Endothelial cell of umbilical vein (primary cell): ENCODE measurements at regions not wholly inside any gene's neighbourhood (a gene's known extent, or its start where the extent isn't known, plus 50 kb on each side); places are given as distances from the start of the nearest gene placed in this dataset.

ENCODE experiments used
- BruUV-seq: library from RNA; stranded (reverse); fragments of 400-500 nt; replicated peaks from 2 replicates; lab custom pipeline; 2021; lab: Mats Ljungman, UMichigan
- CTCF ChIA-PET: fragments of 300-600, 350-600 bp; sonication (Branson Sonifier 250); formaldehyde crosslinking; loops from one replicate; lab custom pipeline; 2021; ENCODE audit warnings: antibody characterized with exemption, inconsistent platforms; lab: Charles Lee
- POLR2A ChIA-PET: fragments of 300-600, 350-600 bp; sonication (Branson Sonifier 250); formaldehyde crosslinking; loops from one replicate; lab custom pipeline; 2021; ENCODE audit warnings: antibody characterized with exemption, inconsistent platforms; lab: Charles Lee
- DNase-seq: peaks from one replicate; pipeline ENCODE4 v3.0.0-alpha.2; 2011; ENCODE audit warnings: low read depth, low spot score
- FAIRE-seq: peaks from 2 replicates; lab custom pipeline; 2011; peaks lifted over from hg19 to GRCh38; lab: Jason Lieb, UNC
- H2AFZ ChIP-seq: 2 replicates; pipeline ENCODE4 v1.6.0; 2012; ENCODE audit warnings: low read depth, low read length, control low read depth, inconsistent platforms
- H3K27ac ChIP-seq: 2 replicates; pipeline ENCODE4 v1.5.1; 2011; ENCODE audit warnings: low read depth, mild to moderate bottlenecking, control low read depth, low read length, moderate library complexity; ENCODE audit not compliant: insufficient read depth
- H3K27me3 ChIP-seq, 2 experiments: 2 replicates each; pipeline versions ENCODE4 v1.6.0 to v1.6.1; 2011; ENCODE audit warnings: low read length in 2 of 2, mixed read lengths in 1 of 2; ENCODE audit not compliant: control insufficient read depth in 2 of 2, insufficient read depth in 2 of 2
- H3K36me3 ChIP-seq, 2 experiments: 2 replicates in 1 of 2; 3 replicates in 1 of 2; pipeline ENCODE4 v1.5.1; 2011; ENCODE audit warnings: low read length in 2 of 2, mild to moderate bottlenecking in 1 of 2, moderate library complexity in 1 of 2; ENCODE audit not compliant: control insufficient read depth in 2 of 2, insufficient read depth in 2 of 2; ENCODE audit errors: extremely low read depth in 1 of 2
- H3K4me1 ChIP-seq: 3 replicates; pipeline ENCODE4 v1.5.1; 2011; ENCODE audit warnings: mild to moderate bottlenecking, low read length; ENCODE audit not compliant: control insufficient read depth, insufficient read depth; ENCODE audit errors: extremely low read depth
- H3K4me2 ChIP-seq: 2 replicates; pipeline ENCODE4 v1.6.1; 2011; ENCODE audit warnings: low read length, control low read depth, mixed read lengths; ENCODE audit not compliant: insufficient read depth
- H3K4me3 ChIP-seq, 3 experiments: fragments of 200-600 bp in 1 of 3; sonication (generic), shearing (Covaris generic) in 1 of 3; replicated peaks in 1 of 3; 2 replicates each; pipeline ENCODE4 v1.5.1; 2011 to 2016; ENCODE audit warnings: control low read depth in 3 of 3, low read length in 3 of 3, mild to moderate bottlenecking in 2 of 3, inconsistent platforms in 1 of 3, low read depth in 1 of 3, moderate library complexity in 1 of 3; ENCODE audit not compliant: insufficient read depth in 1 of 3
- H3K79me2 ChIP-seq: 2 replicates; pipeline ENCODE4 v1.6.0; 2012; ENCODE audit warnings: low read length, inconsistent platforms; ENCODE audit not compliant: control insufficient read depth, insufficient read depth
- H3K9ac ChIP-seq: replicated peaks from 2 replicates; pipeline ENCODE3; 2011; ENCODE audit warnings: low read length, control low read depth; ENCODE audit not compliant: insufficient read depth; ENCODE audit errors: extremely low read depth
- H3K9me1 ChIP-seq: replicated peaks from 3 replicates; pipeline ENCODE4 v1.6.0; 2011; ENCODE audit warnings: mild to moderate bottlenecking, low read length; ENCODE audit not compliant: control insufficient read depth, insufficient read depth; ENCODE audit errors: extremely low read depth
- H3K9me3 ChIP-seq: replicated peaks from 2 replicates; pipeline ENCODE4 v1.5.1; 2012; ENCODE audit warnings: low read length, inconsistent platforms; ENCODE audit not compliant: control insufficient read depth, insufficient read depth
- H4K20me1 ChIP-seq: replicated peaks from 2 replicates; pipeline ENCODE3; 2011; ENCODE audit warnings: mild to moderate bottlenecking, low read length; ENCODE audit not compliant: control insufficient read depth, insufficient read depth; ENCODE audit errors: extremely low read depth
- EZH2 ChIP-seq: IDR thresholded peaks from 2 replicates; pipeline ENCODE4 v1.6.1; 2012; ENCODE audit warnings: borderline replicate concordance, low read depth, mild to moderate bottlenecking, moderate library complexity, low read length, inconsistent platforms; ENCODE audit not compliant: severe bottlenecking
- FOS ChIP-seq: IDR thresholded peaks from 2 replicates; pipeline ENCODE4 v1.6.1; 2011; ENCODE audit warnings: mild to moderate bottlenecking, low read length, moderate library complexity, borderline replicate concordance; ENCODE audit not compliant: insufficient read depth
- GATA2 ChIP-seq: IDR thresholded peaks from 2 replicates; pipeline ENCODE4 v1.7.0; 2011; ENCODE audit warnings: low read depth, mild to moderate bottlenecking, moderate library complexity, mixed read lengths, low read length; ENCODE audit not compliant: insufficient read length, insufficient read depth
- JUN ChIP-seq: IDR thresholded peaks from 2 replicates; pipeline ENCODE4 v1.6.1; 2011; ENCODE audit warnings: borderline replicate concordance, low read depth; ENCODE audit not compliant: insufficient read length, insufficient read depth
- MYC ChIP-seq: IDR thresholded peaks from one replicate; pipeline ENCODE4 v1.6.1; 2011; ENCODE audit warnings: mild to moderate bottlenecking, low read depth, low read length
- POLR2A ChIP-seq: IDR thresholded peaks from 2 replicates; pipeline ENCODE4 v1.6.1; 2012; ENCODE audit warnings: low read depth, mild to moderate bottlenecking, control low read depth, low read length
- POLR2AphosphoS5 ChIP-seq: IDR thresholded peaks from 2 replicates; pipeline ENCODE4 v1.6.1; 2012; ENCODE audit warnings: low read depth, mild to moderate bottlenecking, control low read depth, low read length, moderate library complexity; ENCODE audit not compliant: insufficient read depth
- dilution Hi-C: fragments of 300-500 bp; cut with MboI; formaldehyde crosslinking; loops from one replicate; pipeline ENCODE4 v1.15.0; 2019; ENCODE audit warnings: low sequenced_read_pairs; ENCODE audit not compliant: extremely low pct_ligation_motif_present
- intact Hi-C: fragments of 100-400 bp; cut with micrococcal nuclease; formaldehyde crosslinking; loops from one replicate; pipeline ENCODE4 v1.10.0; 2022
- TF ChIP-seq, protein P1 (sequence below), 2 donors: IDR thresholded peaks; 1 replicate in 1 of 2; 2 replicates in 1 of 2; pipeline ENCODE4 v1.5.1; 2011; ENCODE audit warnings: low read length in 2 of 2, mild to moderate bottlenecking in 2 of 2, moderate library complexity in 2 of 2, control low read depth in 1 of 2, inconsistent platforms in 1 of 2, low read depth in 1 of 2; ENCODE audit not compliant: insufficient read depth in 1 of 2; ENCODE audit errors: extremely low read depth in 1 of 2
- TF ChIP-seq, protein P2 (sequence below): IDR thresholded peaks from 2 replicates; pipeline ENCODE4 v1.6.1; 2011; ENCODE audit not compliant: insufficient read depth, insufficient read length

DNA sequence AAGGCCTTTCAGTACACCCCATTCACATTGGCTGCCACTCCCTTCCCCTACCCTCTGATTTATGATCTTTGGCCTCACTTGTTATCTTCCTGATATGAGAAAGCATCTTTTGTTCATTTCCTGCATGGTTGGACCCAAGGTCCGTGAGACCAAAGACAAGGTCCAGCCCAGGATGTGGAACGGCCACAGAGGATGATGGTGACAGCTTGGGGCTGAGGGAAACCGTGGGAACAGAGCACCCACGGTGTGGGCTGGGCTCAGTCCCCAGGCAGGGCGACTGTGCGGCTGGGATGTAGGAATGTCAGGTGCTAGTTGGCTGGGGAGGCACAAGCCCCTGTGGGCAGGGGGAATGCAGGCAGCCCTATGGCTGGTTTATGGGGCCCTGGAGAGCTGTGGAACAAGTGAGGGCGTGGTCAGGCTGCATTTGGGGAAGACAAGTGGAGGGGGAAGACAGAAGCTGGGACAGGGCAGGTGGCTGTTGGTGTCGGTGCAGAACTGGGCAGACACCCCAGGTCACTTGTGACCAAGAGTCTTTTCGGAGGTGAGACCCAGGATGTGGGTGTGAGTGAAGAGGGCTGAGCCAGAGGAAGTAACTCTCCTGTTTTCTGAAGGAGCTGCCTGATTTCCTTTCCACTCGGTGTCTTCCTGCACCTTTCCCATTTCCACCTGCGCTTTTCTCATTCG is 51.7 kb upstream of the IGFBP3 start:
- Histone ChIP-seq H3K9ac (no peak overlapping the region), H2AFZ (no peak overlapping the region), H3K9me1 (no peaks in the 10 kb centered on the region), H3K4me2 (no peak overlapping the region), H3K27me3 (no peaks in the 10 kb centered on the region), H3K36me3 (no peaks in the 10 kb centered on the region), H4K20me1 (no peaks in the 10 kb centered on the region), H3K4me1 (peaks cover under 1% of the 10 kb centered on the region), H3K9me3 (no peaks in the 10 kb centered on the region), H3K4me3 (no peak overlapping the region), H3K79me2 (no peaks in the 10 kb centered on the region), H3K27ac (no peak overlapping the region)
- BruUV-seq: no TSS peak
- dilution Hi-C loops (no loop called here), intact Hi-C loops (no loop called here)
- FAIRE-seq (no peak), DNase-seq (no peak)
- POLR2A ChIA-PET: no interaction called here
- CTCF ChIA-PET: no interaction called here
- TF ChIP-seq GATA2: no peak
- no peak for TF ChIP-seq JUN
- TF ChIP-seq POLR2A: no peak
- TF ChIP-seq, protein P1, sequence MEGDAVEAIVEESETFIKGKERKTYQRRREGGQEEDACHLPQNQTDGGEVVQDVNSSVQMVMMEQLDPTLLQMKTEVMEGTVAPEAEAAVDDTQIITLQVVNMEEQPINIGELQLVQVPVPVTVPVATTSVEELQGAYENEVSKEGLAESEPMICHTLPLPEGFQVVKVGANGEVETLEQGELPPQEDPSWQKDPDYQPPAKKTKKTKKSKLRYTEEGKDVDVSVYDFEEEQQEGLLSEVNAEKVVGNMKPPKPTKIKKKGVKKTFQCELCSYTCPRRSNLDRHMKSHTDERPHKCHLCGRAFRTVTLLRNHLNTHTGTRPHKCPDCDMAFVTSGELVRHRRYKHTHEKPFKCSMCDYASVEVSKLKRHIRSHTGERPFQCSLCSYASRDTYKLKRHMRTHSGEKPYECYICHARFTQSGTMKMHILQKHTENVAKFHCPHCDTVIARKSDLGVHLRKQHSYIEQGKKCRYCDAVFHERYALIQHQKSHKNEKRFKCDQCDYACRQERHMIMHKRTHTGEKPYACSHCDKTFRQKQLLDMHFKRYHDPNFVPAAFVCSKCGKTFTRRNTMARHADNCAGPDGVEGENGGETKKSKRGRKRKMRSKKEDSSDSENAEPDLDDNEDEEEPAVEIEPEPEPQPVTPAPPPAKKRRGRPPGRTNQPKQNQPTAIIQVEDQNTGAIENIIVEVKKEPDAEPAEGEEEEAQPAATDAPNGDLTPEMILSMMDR (IDR thresholded peaks at IDR 0.05; ENCODE audit: extremely low read depth in 1 of 2, insufficient read depth in 1 of 2, low read depth in 1 of 2, low read length in 2 of 2): no peak
- no peak for TF ChIP-seq POLR2AphosphoS5
- TF ChIP-seq FOS: no peak
- TF ChIP-seq EZH2: no peak
- TF ChIP-seq MYC: no peak
- TF ChIP-seq, protein P2, sequence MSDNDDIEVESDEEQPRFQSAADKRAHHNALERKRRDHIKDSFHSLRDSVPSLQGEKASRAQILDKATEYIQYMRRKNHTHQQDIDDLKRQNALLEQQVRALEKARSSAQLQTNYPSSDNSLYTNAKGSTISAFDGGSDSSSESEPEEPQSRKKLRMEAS: no peak
